Neuronal stem cell (in vitro differentiated cells): ENCODE measurements at regions not wholly inside any gene's neighbourhood (a gene's known extent, or its start where the extent isn't known, plus 50 kb on each side); places are given as distances from the start of the nearest gene placed in this dataset.

Source experiments
- DNase-seq: peaks from one replicate; pipeline ENCODE4 v3.0.0-alpha.2; 2013; ENCODE audit warnings: low spot score
- H2AFZ ChIP-seq: one replicate; pipeline ENCODE4 v1.6.1; 2013; ENCODE audit warnings: mild to moderate bottlenecking, low read length, inconsistent platforms
- H2AK5ac ChIP-seq: 2 replicates; pipeline ENCODE4 v1.6.1; 2013; ENCODE audit warnings: low read depth, mild to moderate bottlenecking, inconsistent platforms, low read length, moderate library complexity, mixed read lengths
- H2BK120ac ChIP-seq: 2 replicates; pipeline ENCODE4 v1.6.1; 2013; ENCODE audit warnings: low read depth, mild to moderate bottlenecking, inconsistent platforms, low read length, moderate library complexity, mixed read lengths
- H2BK12ac ChIP-seq: one replicate; pipeline ENCODE4 v1.6.1; 2013; ENCODE audit warnings: low read length, inconsistent platforms
- H2BK15ac ChIP-seq: 2 replicates; pipeline ENCODE4 v1.6.1; 2013; ENCODE audit warnings: mild to moderate bottlenecking, low read length, inconsistent platforms, mixed read lengths
- H2BK5ac ChIP-seq: one replicate; pipeline ENCODE4 v1.6.1; 2013; ENCODE audit warnings: inconsistent platforms, mild to moderate bottlenecking, low read length, moderate library complexity
- H3K14ac ChIP-seq: one replicate; pipeline ENCODE4 v1.6.1; 2013; ENCODE audit warnings: low read length, inconsistent platforms
- H3K18ac ChIP-seq: 2 replicates; pipeline ENCODE4 v1.6.1; 2013; ENCODE audit warnings: low read length, inconsistent platforms
- H3K23ac ChIP-seq: 2 replicates; pipeline ENCODE4 v1.6.1; 2013; ENCODE audit warnings: low read depth, mild to moderate bottlenecking, mixed read lengths, low read length, inconsistent platforms; ENCODE audit not compliant: poor library complexity
- H3K27ac ChIP-seq: replicated peaks from 3 replicates; pipeline ENCODE4 v1.5.1; 2013; ENCODE audit warnings: low read length, inconsistent platforms
- H3K27me3 ChIP-seq, 3 experiments: 2 replicates each; pipeline ENCODE4 v1.6.1; 2013; ENCODE audit warnings: low read length in 3 of 3, mild to moderate bottlenecking in 2 of 3, inconsistent platforms in 1 of 3, low read depth in 1 of 3, mixed read lengths in 1 of 3, moderate library complexity in 1 of 3; ENCODE audit not compliant: control insufficient read depth in 3 of 3, insufficient read depth in 3 of 3
- H3K36me3 ChIP-seq, 2 donors: replicated peaks in 1 of 2; 2 replicates each; pipeline ENCODE4 v1.6.1; 2013; ENCODE audit warnings: low read length in 2 of 2; ENCODE audit not compliant: control insufficient read depth in 2 of 2, insufficient read depth in 2 of 2
- H3K4ac ChIP-seq: 2 replicates; pipeline ENCODE4 v1.6.1; 2013; ENCODE audit warnings: inconsistent platforms, mild to moderate bottlenecking, low read length, moderate library complexity
- H3K4me1 ChIP-seq, 2 donors: 1 replicate in 1 of 2; 2 replicates in 1 of 2; pipeline ENCODE4 v1.6.1; 2013; ENCODE audit warnings: low read length in 2 of 2, low read depth in 1 of 2; ENCODE audit not compliant: control insufficient read depth in 2 of 2, insufficient read depth in 1 of 2
- H3K4me2 ChIP-seq: one replicate; pipeline ENCODE4 v1.6.1; 2013; ENCODE audit warnings: mild to moderate bottlenecking, low read length, inconsistent platforms; ENCODE audit not compliant: insufficient read depth, poor library complexity, severe bottlenecking
- H3K4me3 ChIP-seq, 2 donors: 2 replicates each; pipeline ENCODE4 v1.5.1; 2013; ENCODE audit warnings: low read length in 2 of 2, mild to moderate bottlenecking in 2 of 2, inconsistent platforms in 1 of 2, moderate library complexity in 1 of 2
- H3K79me1 ChIP-seq: one replicate; pipeline ENCODE4 v1.6.1; 2013; ENCODE audit warnings: low read depth, mild to moderate bottlenecking, inconsistent platforms, low read length, moderate library complexity
- H3K9ac ChIP-seq: one replicate; pipeline ENCODE4 v1.6.1; 2013; ENCODE audit warnings: mild to moderate bottlenecking, low read depth, low read length, inconsistent platforms; ENCODE audit not compliant: poor library complexity
- H3K9me3 ChIP-seq, 2 donors: replicated peaks in 1 of 2; 2 replicates each; pipeline versions ENCODE3 to v1.6.1; 2013; ENCODE audit warnings: low read length in 2 of 2, mild to moderate bottlenecking in 2 of 2, inconsistent platforms in 1 of 2, low read depth in 1 of 2, mixed read lengths in 1 of 2, moderate library complexity in 1 of 2; ENCODE audit not compliant: control insufficient read depth in 2 of 2, insufficient read depth in 1 of 2
- H4K8ac ChIP-seq: one replicate; pipeline ENCODE4 v1.6.1; 2013; ENCODE audit warnings: low read depth, mild to moderate bottlenecking, inconsistent platforms, low read length, moderate library complexity
- H4K91ac ChIP-seq: one replicate; pipeline ENCODE4 v1.6.1; 2013; ENCODE audit warnings: low read length, low read depth, mild to moderate bottlenecking, inconsistent platforms; ENCODE audit not compliant: poor library complexity
- WGBS, 2 donors: extraction: QIAGEN DNeasy Blood & Tissue Kit; methylation state at CpG; one replicate each; pipeline ENCODE4 v1.1.7; 2013; ENCODE audit warnings: missing lambda C conversion rate in 2 of 2, mixed read lengths in 1 of 2; ENCODE audit not compliant: insufficient read length in 2 of 2, insufficient replicate concordance in 1 of 2; ENCODE audit errors: extremely low coverage in 2 of 2; 5-methylcytosine and 5-hydroxymethylcytosine counted together

DNA sequence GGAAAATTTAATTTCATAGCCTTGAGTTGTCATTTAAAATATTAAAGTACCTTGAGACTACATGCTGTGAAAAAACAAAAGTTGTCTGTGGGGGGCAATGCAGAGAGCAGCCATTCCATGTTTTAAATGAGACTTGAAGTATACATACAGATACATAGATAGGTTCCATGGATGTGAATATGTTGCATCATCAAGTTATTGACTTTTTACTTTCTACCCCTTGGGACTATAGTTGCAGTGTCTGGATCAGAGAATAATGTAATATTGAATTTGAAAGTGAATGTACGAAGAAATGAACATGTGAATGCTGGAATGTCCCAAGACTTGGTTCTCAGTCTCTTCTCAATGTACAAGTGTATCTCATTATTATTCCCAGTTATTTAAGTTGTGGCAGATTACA lies 751.0 kb downstream of the MRPL39 start:
- Histone ChIP-seq H3K27ac (no peak overlapping the region), H2BK120ac (no peak overlapping the region), H2AFZ (no peak overlapping the region), H2BK15ac (no peak overlapping the region), H2BK12ac (no peak overlapping the region), H3K18ac (no peak overlapping the region), H3K27me3 (no peaks in the 10 kb centered on the region), H3K9me3 (no peaks in the 10 kb centered on the region), H2AK5ac (no peak overlapping the region), H2BK5ac (no peak overlapping the region), H3K4me3 (no peak overlapping the region), H3K4ac (no peak overlapping the region), H3K79me1 (no peaks in the 10 kb centered on the region), H3K23ac (no peak overlapping the region), H3K14ac (no peak overlapping the region), H3K4me1 (no peaks in the 10 kb centered on the region), H4K91ac (no peak overlapping the region), H4K8ac (no peak overlapping the region), H3K9ac (no peak overlapping the region), H3K4me2 (no peak overlapping the region), H3K36me3 (no peaks in the 10 kb centered on the region)
- 100% methylated on average over 1 of the region's 1 CpG; no CpG with 5 or more reads in 1 of the 2 donors for WGBS, 2 donors
- DNase-seq: no peak

GRCh38 chr21:24852610-24853195 lies 754.6 kb downstream of the MRPL39 start:
- Histone ChIP-seq H3K79me1 (no peaks in the 10 kb centered on the region), H3K23ac (no peak overlapping the region), H3K4ac (no peak overlapping the region), H3K36me3 (no peaks in the 10 kb centered on the region), H4K91ac (no peak overlapping the region), H4K8ac (no peak overlapping the region), H3K4me2 (no peak overlapping the region), H2AK5ac (no peak overlapping the region), H2BK120ac (no peak overlapping the region), H2BK15ac (no peak overlapping the region), H2AFZ (no peak overlapping the region), H2BK5ac (no peak overlapping the region), H3K4me1 (no peaks in the 10 kb centered on the region), H3K27ac (no peak overlapping the region), H3K14ac (no peak overlapping the region), H3K9me3 (no peaks in the 10 kb centered on the region), H3K4me3 (no peak overlapping the region), H2BK12ac (no peak overlapping the region), H3K18ac (no peak overlapping the region), H3K27me3 (no peaks in the 10 kb centered on the region), H3K9ac (no peak overlapping the region)
- DNase-seq: no peak
- WGBS, 2 donors: no CpG with 5 or more reads among the region's 1 CpG

DNA sequence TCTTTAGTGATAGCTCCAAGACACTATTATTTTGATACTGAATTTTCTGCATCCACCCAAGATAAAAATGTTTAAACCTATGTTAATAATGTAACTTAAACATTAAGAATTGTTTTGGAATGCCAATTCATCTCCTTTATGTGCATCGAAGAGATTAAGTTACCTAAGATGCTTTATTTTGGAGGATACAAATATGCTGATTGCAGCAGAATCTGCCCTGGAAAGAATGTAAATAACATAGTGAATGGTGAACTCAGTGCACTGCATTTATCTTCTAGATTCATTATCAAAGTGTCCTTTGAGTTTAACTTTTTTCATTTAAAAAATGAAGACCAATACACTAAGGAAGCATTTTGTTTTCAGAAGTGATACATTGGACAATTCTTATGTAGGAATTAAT lies 757.2 kb downstream of the MRPL39 start:
- H3K4me1 ChIP-seq: no peaks in the 10 kb centered on the region
- no peak overlapping the region for H4K91ac ChIP-seq
- H3K9ac ChIP-seq: no peak overlapping the region
- H2AFZ ChIP-seq: no peak overlapping the region
- no peak overlapping the region for H4K8ac ChIP-seq
- H3K27ac ChIP-seq: no peak overlapping the region
- no peaks in the 10 kb centered on the region for H3K79me1 ChIP-seq
- H3K36me3 ChIP-seq: no peaks in the 10 kb centered on the region
- DNase-seq: no peak
- no peak overlapping the region for H3K4ac ChIP-seq
- no peak overlapping the region for H2BK12ac ChIP-seq
- H2BK120ac ChIP-seq: no peak overlapping the region
- no peak overlapping the region for H3K4me3 ChIP-seq
- H3K23ac ChIP-seq: no peak overlapping the region
- H3K27me3 ChIP-seq: no peaks in the 10 kb centered on the region
- no peak overlapping the region for H2AK5ac ChIP-seq
- H3K18ac ChIP-seq: no peak overlapping the region
- WGBS, 2 donors: no CpG with 5 or more reads among the region's 1 CpG
- no peaks in the 10 kb centered on the region for H3K9me3 ChIP-seq
- no peak overlapping the region for H2BK5ac ChIP-seq
- no peak overlapping the region for H3K14ac ChIP-seq
- H3K4me2 ChIP-seq: no peak overlapping the region
- H2BK15ac ChIP-seq: no peak overlapping the region

GRCh38 chr21:24844671-24845070 lies 762.6 kb downstream of the MRPL39 start:
- Histone ChIP-seq H3K4ac (no peak overlapping the region), H3K23ac (no peak overlapping the region), H2BK5ac (no peak overlapping the region), H3K14ac (no peak overlapping the region), H2AK5ac (no peak overlapping the region), H3K18ac (no peak overlapping the region), H3K27ac (no peak overlapping the region), H3K4me2 (no peak overlapping the region), H4K91ac (no peak overlapping the region), H3K79me1 (no peaks in the 10 kb centered on the region), H2AFZ (no peak overlapping the region), H3K36me3 (no peaks in the 10 kb centered on the region), H3K9me3 (no peaks in the 10 kb centered on the region), H3K4me1 (no peaks in the 10 kb centered on the region), H3K4me3 (no peak overlapping the region), H2BK15ac (no peak overlapping the region), H3K9ac (no peak overlapping the region), H3K27me3 (no peaks in the 10 kb centered on the region), H4K8ac (no peak overlapping the region), H2BK120ac (no peak overlapping the region), H2BK12ac (no peak overlapping the region)
- WGBS, 2 donors: no CpG with 5 or more reads among the region's 5 CpGs
- no peak for DNase-seq
